ENCODE measurements at regions not wholly inside any gene's neighbourhood (a gene's known extent, or its start where the extent isn't known, plus 50 kb on each side); places are given as distances from the start of the nearest gene placed in this dataset.

GRCh38 chr3:5072100-5072816 lies 49.8 kb upstream of the ARL8B start:
- Mint-ChIP-seq H3K27me3 (peaks cover 22% of the 10 kb centered on the region), H3K9me3 (ENCODE audit: insufficient read depth) (no peaks in the 10 kb centered on the region), H3K27ac (no peak overlapping the region), H3K4me3 (no peak overlapping the region), H3K4me1 (no peaks in the 10 kb centered on the region)
- Histone ChIP-seq H4K20me1 (ENCODE audit: control insufficient read depth, insufficient read depth, low read length, poor library complexity, severe bottlenecking) (no peaks in the 10 kb centered on the region), H3K4me3 (ENCODE audit: control extremely low read depth in 1 of 5, extremely low read depth in 1 of 5, insufficient read depth in 1 of 5, low read depth in 2 of 5, low read length in 4 of 5) (no peak overlapping the region), H3K9me3 (ENCODE audit: control extremely low read depth in 1 of 3, control insufficient read depth in 2 of 3, insufficient read depth in 1 of 3, low read length in 2 of 3) (no peaks in the 10 kb centered on the region), H3K4me1 (ENCODE audit: control insufficient read depth in 2 of 2, insufficient read depth in 2 of 2, low read length in 2 of 2) (no peaks in the 10 kb centered on the region), H2AFZ (ENCODE audit: insufficient read depth, low read depth, low read length, poor library complexity, severe bottlenecking) (no peak overlapping the region), H3K9ac (ENCODE audit: low read length) (no peak overlapping the region), H3K27me3 (replicated peaks in 1 of 4; ENCODE audit: control extremely low read depth in 1 of 4, control insufficient read depth in 3 of 4, insufficient read depth in 4 of 4, low read length in 3 of 4) (peaks cover 0 to 6% (median 0%) of the 10 kb centered on the region in 4 experiments), H3K79me2 (ENCODE audit: control insufficient read depth, insufficient read depth, low read length) (no peaks in the 10 kb centered on the region), H3K36me3 (replicated peaks in 1 of 2; ENCODE audit: control extremely low read depth in 1 of 2, control insufficient read depth in 1 of 2, extremely low read depth in 1 of 2, insufficient read depth in 2 of 2, low read length in 1 of 2) (no peaks in the 10 kb centered on the region), H3K4me2 (replicated peaks; ENCODE audit: low read depth, low read length, poor library complexity, severe bottlenecking) (no peak overlapping the region), H3K27ac (ENCODE audit: low read length in 2 of 2) (no peak overlapping the region)
- ChIA-PET POLR2A (no interaction called here), CTCF (no interaction called here)
- ATAC-seq (ENCODE audit: low read depth) (no peak), DNase-seq (no peak)
- TF ChIP-seq EZH2 (IDR thresholded peaks at IDR 0.05; ENCODE audit: borderline replicate concordance, insufficient read depth, low read depth, low read length, poor library complexity, severe bottlenecking) = no peak
- TF ChIP-seq, protein P1, sequence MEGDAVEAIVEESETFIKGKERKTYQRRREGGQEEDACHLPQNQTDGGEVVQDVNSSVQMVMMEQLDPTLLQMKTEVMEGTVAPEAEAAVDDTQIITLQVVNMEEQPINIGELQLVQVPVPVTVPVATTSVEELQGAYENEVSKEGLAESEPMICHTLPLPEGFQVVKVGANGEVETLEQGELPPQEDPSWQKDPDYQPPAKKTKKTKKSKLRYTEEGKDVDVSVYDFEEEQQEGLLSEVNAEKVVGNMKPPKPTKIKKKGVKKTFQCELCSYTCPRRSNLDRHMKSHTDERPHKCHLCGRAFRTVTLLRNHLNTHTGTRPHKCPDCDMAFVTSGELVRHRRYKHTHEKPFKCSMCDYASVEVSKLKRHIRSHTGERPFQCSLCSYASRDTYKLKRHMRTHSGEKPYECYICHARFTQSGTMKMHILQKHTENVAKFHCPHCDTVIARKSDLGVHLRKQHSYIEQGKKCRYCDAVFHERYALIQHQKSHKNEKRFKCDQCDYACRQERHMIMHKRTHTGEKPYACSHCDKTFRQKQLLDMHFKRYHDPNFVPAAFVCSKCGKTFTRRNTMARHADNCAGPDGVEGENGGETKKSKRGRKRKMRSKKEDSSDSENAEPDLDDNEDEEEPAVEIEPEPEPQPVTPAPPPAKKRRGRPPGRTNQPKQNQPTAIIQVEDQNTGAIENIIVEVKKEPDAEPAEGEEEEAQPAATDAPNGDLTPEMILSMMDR (IDR thresholded peaks at IDR 0.05) = no peak
- intact Hi-C loops (cut with micrococcal nuclease) = no loop called here
- 100% methylated on average over 3 of the region's 4 CpGs for WGBS (ENCODE audit: insufficient coverage)
